HG02642 (cell line): ENCODE measurements at regions not wholly inside any gene's neighbourhood (a gene's known extent, or its start where the extent isn't known, plus 50 kb on each side); places are given as distances from the start of the nearest gene placed in this dataset.
"Not testable (repeated sequence)": the region's sequence is repeated elsewhere in the genome, so short reads cannot be mapped to it uniquely, and the experiment has no call there.

Source experiments
- ATAC-seq: cut with Tn5 transposase; IDR thresholded peaks from one replicate; pipeline ENCODE4 v1.9.1; 2021; ENCODE audit warnings: mild to moderate bottlenecking; ENCODE audit not compliant: unreplicated experiment, poor library complexity

DNA sequence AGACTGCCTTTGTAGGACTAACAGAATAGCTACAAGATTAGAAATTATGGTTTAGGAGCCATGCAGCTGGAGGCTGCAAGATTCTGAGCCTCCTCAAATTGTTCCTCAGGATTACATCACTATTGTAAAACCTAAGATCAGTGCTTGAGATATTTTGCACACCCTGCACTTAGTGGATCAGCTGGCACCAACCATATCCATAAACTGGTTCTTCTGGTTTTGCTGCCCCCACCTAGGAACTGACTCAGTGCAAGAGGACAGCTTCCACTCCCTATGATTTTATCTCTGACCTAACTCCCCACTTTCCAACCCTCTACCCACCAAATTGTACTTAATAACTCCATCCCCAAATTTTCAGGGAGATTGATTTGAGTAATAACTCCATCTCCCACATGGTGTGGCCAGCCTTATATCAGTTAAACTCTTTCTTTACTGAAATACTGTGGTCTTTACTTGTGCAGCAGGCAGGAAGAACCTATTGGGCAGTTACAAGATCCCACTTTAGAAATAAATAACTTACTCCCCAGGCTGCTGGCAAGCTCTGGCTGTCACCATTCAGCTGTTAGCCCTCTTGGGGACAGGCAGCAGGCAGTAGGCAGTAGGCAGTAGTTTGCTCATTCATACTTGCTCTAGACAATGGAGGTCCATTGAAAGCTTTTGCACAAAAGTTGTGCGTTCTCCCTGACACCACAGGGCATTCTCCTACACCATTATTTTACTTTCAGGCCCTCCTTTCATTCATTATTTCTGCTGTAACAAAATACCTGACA is 119.0 kb downstream of the SLC17A6 start:
- no peak for ATAC-seq

- ATAC-seq = no peak
Observed at GRCh38 chr11:22454461-22455090, 116.4 kb downstream of the SLC17A6 start.

- no peak for ATAC-seq
Observed at GRCh38 chr11:22449441-22449840, 111.3 kb downstream of the SLC17A6 start.

GRCh38 chr11:22444076-22444475 is 105.9 kb downstream of the SLC17A6 start:
- no peak for ATAC-seq

DNA sequence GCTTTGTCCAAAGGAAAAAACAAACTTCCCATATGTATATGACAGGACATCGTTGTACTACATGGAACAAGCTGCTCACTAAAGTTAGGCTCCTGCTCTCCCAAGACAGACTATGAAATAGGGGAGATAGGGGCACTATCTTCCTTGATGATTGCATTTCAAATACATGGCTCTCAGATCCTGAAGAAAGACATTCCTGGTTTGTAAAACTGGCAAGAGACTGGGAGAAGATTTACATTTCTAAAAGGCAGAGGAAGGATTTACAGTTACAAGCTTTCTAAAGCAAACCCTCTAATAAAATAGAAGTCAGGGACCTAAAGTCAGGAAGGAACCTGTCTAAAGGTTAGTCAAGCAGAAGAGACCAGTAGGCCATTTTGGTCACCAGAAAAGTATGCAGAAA is 103.7 kb downstream of the SLC17A6 start:
- ATAC-seq = no peak

- ATAC-seq = not testable (repeated sequence)
Observed at GRCh38 chr11:22435582-22435981, 97.4 kb downstream of the SLC17A6 start.

GRCh38 chr11:22433517-22433916 is 95.3 kb downstream of the SLC17A6 start:
- ATAC-seq = no peak

DNA sequence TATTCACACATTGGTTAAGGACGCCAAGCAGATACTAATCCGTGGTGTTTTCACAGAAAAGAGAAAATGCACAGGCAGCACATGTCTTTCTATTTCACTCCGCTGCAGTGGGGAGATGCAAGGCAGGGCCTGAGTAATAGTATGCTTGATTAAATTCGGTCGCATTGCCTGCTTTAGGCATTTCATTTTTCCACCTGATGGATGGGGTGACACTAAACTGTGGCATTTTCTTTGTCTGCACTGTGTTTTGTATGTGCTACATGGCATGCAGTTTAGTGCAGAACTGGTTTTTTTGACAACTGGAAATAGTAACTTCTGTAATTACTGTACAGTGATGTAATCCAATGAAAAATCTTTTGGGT is 94.9 kb downstream of the SLC17A6 start:
- ATAC-seq = no peak

GRCh38 chr11:22432291-22433093 is 94.3 kb downstream of the SLC17A6 start:
- no peak for ATAC-seq

GRCh38 chr11:22431106-22431505 is 92.9 kb downstream of the SLC17A6 start:
- ATAC-seq = no peak

GRCh38 chr11:22430639-22431038 is 92.5 kb downstream of the SLC17A6 start:
- ATAC-seq = no peak

GRCh38 chr11:22430141-22430541 is 92.0 kb downstream of the SLC17A6 start:
- no peak for ATAC-seq
